ENCODE measurements at regions not wholly inside any gene's neighbourhood (a gene's known extent, or its start where the extent isn't known, plus 50 kb on each side); places are given as distances from the start of the nearest gene placed in this dataset.
"Not testable (repeated sequence)": the region's sequence is repeated elsewhere in the genome, so short reads cannot be mapped to it uniquely, and the experiment has no call there.

DNA sequence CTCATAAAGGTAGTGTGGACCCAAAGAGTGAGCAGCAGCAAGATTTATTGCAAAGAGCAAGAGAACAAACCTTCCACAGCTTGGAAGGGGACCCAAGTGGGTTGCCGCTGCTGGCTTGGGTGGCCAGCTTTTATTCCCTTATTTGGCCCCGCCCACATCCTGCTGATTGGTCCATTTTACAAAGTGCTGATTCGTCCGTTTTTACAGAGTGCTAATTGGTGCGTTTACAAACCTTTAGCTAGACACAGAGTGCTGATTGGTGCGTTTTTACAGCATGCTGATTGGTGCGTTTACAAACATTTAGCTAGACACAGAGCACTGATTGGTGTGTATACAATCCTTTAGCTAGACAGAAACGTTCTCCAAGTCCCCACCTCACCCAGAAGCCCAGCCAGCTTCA, 265.2 kb upstream of the HTR1E start:
- TF ChIP-seq, protein P1, sequence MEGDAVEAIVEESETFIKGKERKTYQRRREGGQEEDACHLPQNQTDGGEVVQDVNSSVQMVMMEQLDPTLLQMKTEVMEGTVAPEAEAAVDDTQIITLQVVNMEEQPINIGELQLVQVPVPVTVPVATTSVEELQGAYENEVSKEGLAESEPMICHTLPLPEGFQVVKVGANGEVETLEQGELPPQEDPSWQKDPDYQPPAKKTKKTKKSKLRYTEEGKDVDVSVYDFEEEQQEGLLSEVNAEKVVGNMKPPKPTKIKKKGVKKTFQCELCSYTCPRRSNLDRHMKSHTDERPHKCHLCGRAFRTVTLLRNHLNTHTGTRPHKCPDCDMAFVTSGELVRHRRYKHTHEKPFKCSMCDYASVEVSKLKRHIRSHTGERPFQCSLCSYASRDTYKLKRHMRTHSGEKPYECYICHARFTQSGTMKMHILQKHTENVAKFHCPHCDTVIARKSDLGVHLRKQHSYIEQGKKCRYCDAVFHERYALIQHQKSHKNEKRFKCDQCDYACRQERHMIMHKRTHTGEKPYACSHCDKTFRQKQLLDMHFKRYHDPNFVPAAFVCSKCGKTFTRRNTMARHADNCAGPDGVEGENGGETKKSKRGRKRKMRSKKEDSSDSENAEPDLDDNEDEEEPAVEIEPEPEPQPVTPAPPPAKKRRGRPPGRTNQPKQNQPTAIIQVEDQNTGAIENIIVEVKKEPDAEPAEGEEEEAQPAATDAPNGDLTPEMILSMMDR (IDR thresholded peaks at IDR 0.05): not testable (repeated sequence)
- not testable (repeated sequence) for TF ChIP-seq POLR2A (IDR thresholded peaks at IDR 0.05)

Measured in body of pancreas (tissue), 4 donors.